ENCODE measurements at regions not wholly inside any gene's neighbourhood (a gene's known extent, or its start where the extent isn't known, plus 50 kb on each side); places are given as distances from the start of the nearest gene placed in this dataset.

DNA sequence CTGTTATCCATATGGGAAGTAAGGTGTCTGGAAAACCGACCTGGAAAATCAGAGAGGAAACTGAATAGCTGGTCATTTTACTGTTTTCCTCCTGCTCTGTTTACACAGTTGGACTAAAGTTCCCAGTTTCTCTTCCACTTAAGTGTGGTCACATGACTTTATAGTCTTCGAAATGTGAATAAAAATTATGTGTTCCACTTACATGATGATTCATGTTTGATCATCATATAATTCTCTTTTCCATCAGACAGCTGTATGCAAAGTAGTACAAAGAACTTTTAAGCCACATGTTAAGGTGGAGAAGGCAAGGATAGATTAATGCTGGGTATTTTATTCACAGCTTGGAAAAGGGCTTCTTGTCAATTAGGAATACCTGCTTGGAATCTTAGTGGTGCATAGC is 525.5 kb upstream of the BCHE start (continued):
- TF ChIP-seq, protein P1, sequence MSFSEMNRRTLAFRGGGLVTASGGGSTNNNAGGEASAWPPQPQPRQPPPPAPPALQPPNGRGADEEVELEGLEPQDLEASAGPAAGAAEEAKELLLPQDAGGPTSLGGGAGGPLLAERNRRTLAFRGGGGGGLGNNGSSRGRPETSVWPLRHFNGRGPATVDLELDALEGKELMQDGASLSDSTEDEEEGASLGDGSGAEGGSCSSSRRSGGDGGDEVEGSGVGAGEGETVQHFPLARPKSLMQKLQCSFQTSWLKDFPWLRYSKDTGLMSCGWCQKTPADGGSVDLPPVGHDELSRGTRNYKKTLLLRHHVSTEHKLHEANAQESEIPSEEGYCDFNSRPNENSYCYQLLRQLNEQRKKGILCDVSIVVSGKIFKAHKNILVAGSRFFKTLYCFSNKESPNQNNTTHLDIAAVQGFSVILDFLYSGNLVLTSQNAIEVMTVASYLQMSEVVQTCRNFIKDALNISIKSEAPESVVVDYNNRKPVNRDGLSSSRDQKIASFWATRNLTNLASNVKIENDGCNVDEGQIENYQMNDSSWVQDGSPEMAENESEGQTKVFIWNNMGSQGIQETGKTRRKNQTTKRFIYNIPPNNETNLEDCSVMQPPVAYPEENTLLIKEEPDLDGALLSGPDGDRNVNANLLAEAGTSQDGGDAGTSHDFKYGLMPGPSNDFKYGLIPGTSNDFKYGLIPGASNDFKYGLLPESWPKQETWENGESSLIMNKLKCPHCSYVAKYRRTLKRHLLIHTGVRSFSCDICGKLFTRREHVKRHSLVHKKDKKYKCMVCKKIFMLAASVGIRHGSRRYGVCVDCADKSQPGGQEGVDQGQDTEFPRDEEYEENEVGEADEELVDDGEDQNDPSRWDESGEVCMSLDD (CRISPR knock-in tag; IDR thresholded peaks at IDR 0.05; ENCODE audit: borderline replicate concordance) = no peak

DNA sequence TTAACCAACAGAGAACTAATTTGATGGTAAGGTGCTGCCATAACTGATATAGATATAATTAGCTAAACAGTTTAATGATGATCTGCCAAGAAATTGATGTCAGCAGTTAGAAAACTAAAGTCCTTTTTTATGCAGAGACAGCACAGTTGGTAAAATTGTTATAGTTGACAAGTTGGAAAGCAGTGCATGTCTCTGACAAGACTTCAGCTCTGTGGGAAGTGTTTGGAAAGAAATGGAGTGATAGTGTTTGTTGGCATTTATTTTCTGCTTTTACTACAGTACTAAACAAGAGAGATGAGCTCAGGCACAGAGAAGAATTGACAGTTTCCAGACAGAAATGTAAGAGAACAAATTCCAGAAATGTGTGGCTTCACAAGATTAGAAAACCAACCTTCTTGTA is 523.5 kb upstream of the BCHE start:
- no TSS peak for BruUV-seq (replicated peaks)
- TF ChIP-seq ZNF570 (CRISPR knock-in tag; IDR thresholded peaks at IDR 0.05; ENCODE audit: borderline replicate concordance) (no peak), ZFAT (CRISPR knock-in tag; conservative IDR thresholded peaks at IDR 0.05) (no peak), SOX13 (IDR thresholded peaks at IDR 0.05) (no peak), SOX13 (CRISPR knock-in tag; conservative IDR thresholded peaks at IDR 0.05 in 1 of 2, IDR thresholded peaks at IDR 0.05 in 1 of 2) (no peak), GATAD2A (CRISPR knock-in tag; IDR thresholded peaks at IDR 0.05) (no peak), YY1 (IDR thresholded peaks at IDR 0.05; ENCODE audit: insufficient read depth, insufficient replicate concordance, low read depth, low read length) (no peak), ZBTB8A (CRISPR knock-in tag; IDR thresholded peaks at IDR 0.05; ENCODE audit: borderline replicate concordance, low read depth) (no peak), PHF20 (CRISPR knock-in tag; IDR thresholded peaks at IDR 0.05) (no peak), ZNF446 (CRISPR knock-in tag; IDR thresholded peaks at IDR 0.05) (no peak), ZNF547 (CRISPR knock-in tag; IDR thresholded peaks at IDR 0.05) (no peak), THYN1 (CRISPR knock-in tag; IDR thresholded peaks at IDR 0.05; ENCODE audit: borderline replicate concordance, low read depth) (no peak), HDAC1 (CRISPR knock-in tag; IDR thresholded peaks at IDR 0.05) (no peak), SRF (IDR thresholded peaks at IDR 0.05; ENCODE audit: low read depth, low read length) (no peak), ZNF441 (CRISPR knock-in tag; IDR thresholded peaks at IDR 0.05; ENCODE audit: borderline replicate concordance) (no peak)
- TF ChIP-seq, protein P2, sequence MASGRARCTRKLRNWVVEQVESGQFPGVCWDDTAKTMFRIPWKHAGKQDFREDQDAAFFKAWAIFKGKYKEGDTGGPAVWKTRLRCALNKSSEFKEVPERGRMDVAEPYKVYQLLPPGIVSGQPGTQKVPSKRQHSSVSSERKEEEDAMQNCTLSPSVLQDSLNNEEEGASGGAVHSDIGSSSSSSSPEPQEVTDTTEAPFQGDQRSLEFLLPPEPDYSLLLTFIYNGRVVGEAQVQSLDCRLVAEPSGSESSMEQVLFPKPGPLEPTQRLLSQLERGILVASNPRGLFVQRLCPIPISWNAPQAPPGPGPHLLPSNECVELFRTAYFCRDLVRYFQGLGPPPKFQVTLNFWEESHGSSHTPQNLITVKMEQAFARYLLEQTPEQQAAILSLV (CRISPR knock-in tag; IDR thresholded peaks at IDR 0.05; ENCODE audit: borderline replicate concordance) = no peak
- TF ChIP-seq, protein P3, sequence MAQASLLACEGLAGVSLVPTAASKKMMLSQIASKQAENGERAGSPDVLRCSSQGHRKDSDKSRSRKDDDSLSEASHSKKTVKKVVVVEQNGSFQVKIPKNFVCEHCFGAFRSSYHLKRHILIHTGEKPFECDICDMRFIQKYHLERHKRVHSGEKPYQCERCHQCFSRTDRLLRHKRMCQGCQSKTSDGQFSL (CRISPR knock-in tag; IDR thresholded peaks at IDR 0.05) = no peak
- ChIA-PET POLR2A (no interaction called here), CTCF (ENCODE audit: low intra/inter-chr PET ratio, low total read pairs) (no interaction called here)
- Histone ChIP-seq H2AFZ (ENCODE audit: low read length) (no peak overlapping the region), H3K4me2 (ENCODE audit: low read depth, low read length) (no peak overlapping the region), H3K9ac (ENCODE audit: insufficient read depth, low read depth, low read length) (no peak overlapping the region), H3K36me3 (replicated peaks in 1 of 2; ENCODE audit: control insufficient read depth in 1 of 2, insufficient read depth in 2 of 2, low read length in 2 of 2) (no peaks in the 10 kb centered on the region), H3K4me1 (ENCODE audit: insufficient read depth, low read length) (no peaks in the 10 kb centered on the region), H3K27ac (ENCODE audit: extremely low read length, insufficient read depth, low read length) (no peak overlapping the region), H3K9me3 (ENCODE audit: low read length) (no peaks in the 10 kb centered on the region), H3K27me3 (ENCODE audit: control insufficient read depth in 1 of 2, insufficient read depth in 2 of 2, low read length in 2 of 2) (no peaks in the 10 kb centered on the region), H4K20me1 (ENCODE audit: insufficient read depth, low read length) (no peaks in the 10 kb centered on the region), H3K4me3 (replicated peaks in 1 of 3; ENCODE audit: insufficient read depth in 1 of 3, low read depth in 2 of 3, low read length in 3 of 3) (no peak overlapping the region), H3K79me2 (ENCODE audit: insufficient read depth, low read length) (no peaks in the 10 kb centered on the region)
- FAIRE-seq (no peak), DNase-seq (ENCODE audit: low spot score) (no peak), ATAC-seq (no peak)
- in situ Hi-C loops (cut with HindIII; ENCODE audit: extremely low pct_ligation_motif_present, low pct_unique_long_range_greater_than_20kb) = no loop called here
- intact Hi-C loops (cut with micrococcal nuclease; ENCODE audit: unreplicated experiment) = no loop called here

Data from HepG2 (cell line).